Neuronal stem cell (in vitro differentiated cells): ENCODE measurements at regions not wholly inside any gene's neighbourhood (a gene's known extent, or its start where the extent isn't known, plus 50 kb on each side); places are given as distances from the start of the nearest gene placed in this dataset. TPM values are rescaled to one million over a fixed set of nuclear protein-coding genes. Genes with fewer than 3 reads are reported as not detected.

Experiments
- small RNA-seq: library from polyadenylated mRNA; stranded (forward); fragments of <200 nt; extraction: miRNeasy Mini kit (QIAGEN cat#:217004); gene quantifications from one replicate; pipeline ENCODE3, GENCODE V24; 2013; ENCODE audit not compliant: insufficient read depth

Small RNAs in the stretch of these regions (small RNA-seq; reads per million reads assigned to genes)
- gene MTATP6P21 (not detected), gene RF00019 (not detected), gene RNA5SP231 (not detected), gene RNU6-229P (not detected), gene RNU6-832P (not detected)
